Stimulated activated naive CD8-positive, alpha-beta T cell treated with anti-CD3 and anti-CD28 coated beads, Interleukin-15, Interleukin-2, amounts not matched to agents 100 U/mL and 50 U/mL, for 24 hours (primary cell): ENCODE measurements at regions not wholly inside any gene's neighbourhood (a gene's known extent, or its start where the extent isn't known, plus 50 kb on each side); places are given as distances from the start of the nearest gene placed in this dataset.

Experiments
- ATAC-seq: fragments of 150-1000 bp; cut with Tn5 transposase; one replicate; pipeline ENCODE4 v1.10.0; 2021
- DNase-seq: peaks from one replicate; pipeline ENCODE4 v3.0.0; 2021

- no peak for ATAC-seq
- no peak for DNase-seq
These were observed 2197.7 kb downstream of the ARAP2 start for GRCh38 chr4:34046580-34046979.

- DNase-seq (no peak), ATAC-seq (no peak)
These were observed 2197.0 kb downstream of the ARAP2 start for GRCh38 chr4:34047363-34047762.

- no peak for DNase-seq
- no peak for ATAC-seq
These were observed 2178.2 kb downstream of the ARAP2 start for GRCh38 chr4:34066126-34066525.

GRCh38 chr4:34091451-34091850 is 2152.9 kb downstream of the ARAP2 start:
- no peak for ATAC-seq
- no peak for DNase-seq

GRCh38 chr4:34094114-34094513 is 2150.2 kb downstream of the ARAP2 start:
- ATAC-seq (no peak), DNase-seq (no peak)

- DNase-seq, result no peak
- no peak for ATAC-seq
These were observed 2139.0 kb downstream of the ARAP2 start for GRCh38 chr4:34105311-34105710.

- no peak for ATAC-seq
- DNase-seq, result no peak
These were observed 2135.9 kb downstream of the ARAP2 start for GRCh38 chr4:34108391-34108790.

GRCh38 chr4:34112573-34112972 is 2131.7 kb downstream of the ARAP2 start:
- ATAC-seq, result no peak

GRCh38 chr4:34138385-34138784 is 2105.9 kb downstream of the ARAP2 start:
- no peak for DNase-seq
- ATAC-seq, result no peak

More at GRCh38 chr4:34112573-34112972, 2131.7 kb downstream of the ARAP2 start:
- no peak for DNase-seq

GRCh38 chr4:34139346-34139745 is 2105.0 kb downstream of the ARAP2 start:
- ATAC-seq, result no peak
- DNase-seq, result no peak

GRCh38 chr4:34148322-34148908 is 2095.9 kb downstream of the ARAP2 start:
- DNase-seq (no peak), ATAC-seq (no peak)

GRCh38 chr4:34157547-34157946 is 2086.8 kb downstream of the ARAP2 start:
- DNase-seq (no peak), ATAC-seq (no peak)

- DNase-seq (no peak), ATAC-seq (no peak)
These were observed 2085.4 kb downstream of the ARAP2 start for GRCh38 chr4:34158878-34159277.

- DNase-seq (no peak), ATAC-seq (no peak)
These were observed 2073.4 kb downstream of the ARAP2 start for GRCh38 chr4:34170946-34171345.

GRCh38 chr4:34176609-34177008 is 2067.7 kb downstream of the ARAP2 start:
- no peak for ATAC-seq
- no peak for DNase-seq

GRCh38 chr4:34178476-34178875 is 2065.8 kb downstream of the ARAP2 start:
- ATAC-seq (no peak), DNase-seq (no peak)

- ATAC-seq, result no peak
- DNase-seq, result no peak
These were observed 2062.9 kb downstream of the ARAP2 start for GRCh38 chr4:34181311-34181841.

- ATAC-seq (no peak), DNase-seq (no peak)
These were observed 2062.4 kb downstream of the ARAP2 start for GRCh38 chr4:34181891-34182290.

GRCh38 chr4:34182306-34182705 is 2062.0 kb downstream of the ARAP2 start:
- ATAC-seq (no peak), DNase-seq (no peak)

GRCh38 chr4:34183926-34184325 is 2060.4 kb downstream of the ARAP2 start:
- DNase-seq (no peak), ATAC-seq (no peak)

- DNase-seq (no peak), ATAC-seq (no peak)
These were observed 2057.3 kb downstream of the ARAP2 start for GRCh38 chr4:34187056-34187455.

- DNase-seq (no peak), ATAC-seq (no peak)
These were observed 2052.9 kb downstream of the ARAP2 start for GRCh38 chr4:34191443-34191842.

- DNase-seq (no peak), ATAC-seq (no peak)
These were observed 2050.7 kb downstream of the ARAP2 start for GRCh38 chr4:34193451-34194154.

- DNase-seq (no peak), ATAC-seq (no peak)
These were observed 2049.7 kb downstream of the ARAP2 start for GRCh38 chr4:34194585-34194984.
